GM12891 (cell line): ENCODE measurements at regions not wholly inside any gene's neighbourhood (a gene's known extent, or its start where the extent isn't known, plus 50 kb on each side); places are given as distances from the start of the nearest gene placed in this dataset.

Experiments
- POLR2A ChIP-seq: IDR thresholded peaks from 2 replicates; pipeline ENCODE4 v1.6.1; 2011; ENCODE audit warnings: low read depth, low read length, control low read depth
- POLR2AphosphoS5 ChIP-seq: IDR thresholded peaks from 2 replicates; pipeline ENCODE4 v1.6.1; 2011; ENCODE audit warnings: low read depth, low read length, control low read depth
- POU2F2 ChIP-seq: IDR thresholded peaks from 2 replicates; pipeline ENCODE4 v1.6.1; 2011; ENCODE audit warnings: low read depth, mild to moderate bottlenecking, control low read depth, low read length, moderate library complexity
- TAF1 ChIP-seq: IDR thresholded peaks from 2 replicates; pipeline ENCODE4 v1.6.1; 2011; ENCODE audit warnings: low read depth, low read length, control low read depth

GRCh38 chr2:149797030-149797429 is 209.5 kb upstream of the MMADHC start:
- TF ChIP-seq TAF1 = no peak
- TF ChIP-seq POLR2A = no peak
- no peak for TF ChIP-seq POLR2AphosphoS5
- TF ChIP-seq POU2F2 = no peak
